HCT116 (cell line): ENCODE measurements at regions not wholly inside any gene's neighbourhood (a gene's known extent, or its start where the extent isn't known, plus 50 kb on each side); places are given as distances from the start of the nearest gene placed in this dataset.
A peak's percentile ranks its signal among the peaks of the same experiment; 100 is the strongest.

Experiments
- ATAC-seq: fragments of 200-7000 bp; cut with Tn5 transposase; 2 replicates; pipeline ENCODE4 v1.9.1; 2020; ENCODE audit warnings: mild to moderate bottlenecking, moderate library complexity
- BruUV-seq: library from RNA; stranded (reverse); fragments of 400-500 nt; replicated peaks from 2 replicates; lab custom pipeline; 2021; lab: Mats Ljungman, UMichigan
- CTCF ChIA-PET: fragments of 300-600 bp; sonication (Branson Sonifier 250); formaldehyde crosslinking; loops from one replicate; lab custom pipeline; 2021; ENCODE audit warnings: antibody characterized with exemption; lab: Charles Lee
- POLR2A ChIA-PET: fragments of 300-600, 350-600 bp; sonication (Branson Sonifier 250); formaldehyde crosslinking; loops from one replicate; lab custom pipeline; 2021; ENCODE audit warnings: antibody characterized with exemption; lab: Charles Lee
- RAD21 ChIA-PET, 2 experiments: fragments of 300-600 bp; sonication (Branson Sonifier 250); formaldehyde crosslinking; loops; one replicate each; lab custom pipeline; 2023; ENCODE audit warnings: low total read pairs in 2 of 2; ENCODE audit not compliant: uncharacterized antibody in 2 of 2, unreplicated experiment in 2 of 2, low non-redundant PET in 1 of 2; lab: Charles Lee
- DNase-seq: peaks from one replicate; pipeline ENCODE4 v3.0.0-alpha.2; 2010; ENCODE audit warnings: low read depth, low spot score
- H2AFZ ChIP-seq: fragments of 200-600 bp; shearing (Covaris generic), sonication (generic); 2 replicates; pipeline ENCODE4 v1.6.1; 2017; ENCODE audit warnings: low read depth, mixed run types, mixed read lengths, antibody characterized with exemption, low read length; ENCODE audit not compliant: poor library complexity, severe bottlenecking
- H3K27ac ChIP-seq: 2 replicates; pipeline ENCODE4 v1.5.1; 2012; ENCODE audit warnings: low read depth, low read length
- H3K27me3 ChIP-seq: fragments of 200-600 bp; sonication (generic); 2 replicates; pipeline ENCODE4 v1.6.1; 2016; ENCODE audit warnings: mixed run types, low read length, mixed read lengths; ENCODE audit not compliant: insufficient read depth
- H3K36me3 ChIP-seq, 2 experiments: fragments of 200-500 bp in 1 of 2; fragments of 200-600 bp in 1 of 2; sonication (Bioruptor generic) in 1 of 2; sonication (generic) in 1 of 2; 2 replicates each; pipeline versions ENCODE4 v1.5.1 to v1.6.1; 2014 to 2016; ENCODE audit warnings: low read length in 2 of 2, inconsistent platforms in 1 of 2, mixed read lengths in 1 of 2, mixed run types in 1 of 2; ENCODE audit not compliant: insufficient read depth in 2 of 2, control insufficient read depth in 1 of 2
- H3K4me1 ChIP-seq, 2 experiments: fragments of 200-600 bp in 1 of 2; sonication (generic) in 1 of 2; 2 replicates each; pipeline versions ENCODE4 v1.5.1 to v1.6.1; 2012 to 2017; ENCODE audit warnings: low read length in 2 of 2, inconsistent platforms in 1 of 2, mild to moderate bottlenecking in 1 of 2, mixed read lengths in 1 of 2, mixed run types in 1 of 2, moderate library complexity in 1 of 2; ENCODE audit not compliant: insufficient read depth in 2 of 2, control insufficient read depth in 1 of 2
- H3K4me2 ChIP-seq: fragments of 200-600 bp; sonication (generic); 2 replicates; pipeline ENCODE4 v1.6.1; 2017; ENCODE audit warnings: mixed run types, low read length, mixed read lengths
- H3K4me3 ChIP-seq, 2 experiments: fragments of 200-600 bp in 1 of 2; sonication (generic) in 1 of 2; replicated peaks in 1 of 2; 2 replicates each; pipeline ENCODE4 v1.5.1; 2011 to 2016; ENCODE audit warnings: low read length in 2 of 2, control low read depth in 1 of 2, low read depth in 1 of 2, mild to moderate bottlenecking in 1 of 2, mixed read lengths in 1 of 2, mixed run types in 1 of 2
- H3K79me2 ChIP-seq: fragments of 200-600 bp; sonication (generic); 2 replicates; pipeline ENCODE4 v1.6.1; 2017; ENCODE audit warnings: mild to moderate bottlenecking, mixed run types, low read length, moderate library complexity, mixed read lengths; ENCODE audit not compliant: insufficient read depth
- H3K9ac ChIP-seq: fragments of 200-600 bp; sonication (generic); 2 replicates; pipeline ENCODE4 v1.6.1; 2016; ENCODE audit warnings: low read length, mixed read lengths
- H3K9me2 ChIP-seq: fragments of 200-600 bp; sonication (generic), shearing (Covaris generic); 2 replicates; pipeline ENCODE4 v1.6.1; 2017; ENCODE audit warnings: mixed run types, mild to moderate bottlenecking, moderate library complexity; ENCODE audit not compliant: insufficient read depth
- H3K9me3 ChIP-seq, 2 experiments: fragments of 200-500 bp in 1 of 2; fragments of 200-600 bp in 1 of 2; sonication (Bioruptor generic) in 1 of 2; sonication (generic) in 1 of 2; 2 replicates each; pipeline ENCODE4 v1.6.1; 2014 to 2017; ENCODE audit warnings: low read length in 2 of 2, mixed read lengths in 2 of 2, inconsistent platforms in 1 of 2, low read depth in 1 of 2, mild to moderate bottlenecking in 1 of 2, mixed run types in 1 of 2, moderate library complexity in 1 of 2; ENCODE audit not compliant: control insufficient read depth in 1 of 2, insufficient read depth in 1 of 2
- H4K20me1 ChIP-seq: fragments of 200-600 bp; sonication (generic), shearing (Covaris generic); 2 replicates; pipeline ENCODE4 v1.6.1; 2017; ENCODE audit warnings: mixed run types, mild to moderate bottlenecking, moderate library complexity; ENCODE audit not compliant: insufficient read depth
- CEBPB ChIP-seq: IDR thresholded peaks from 2 replicates; pipeline ENCODE4 v1.6.1; 2012; ENCODE audit warnings: low read depth
- EGR1 ChIP-seq: IDR thresholded peaks from 2 replicates; pipeline ENCODE4 v1.6.1; 2012; ENCODE audit warnings: low read depth
- ELF1 ChIP-seq: IDR thresholded peaks from 2 replicates; pipeline ENCODE4 v1.6.1; 2012; ENCODE audit warnings: low read depth, borderline replicate concordance
- EZH2 ChIP-seq: fragments of 200-600 bp; sonication (generic); IDR thresholded peaks from 2 replicates; pipeline ENCODE4 v1.6.1; 2017; ENCODE audit warnings: antibody characterized with exemption, mixed run types
- EZH2phosphoT487 ChIP-seq: fragments of 200-600 bp; IDR thresholded peaks from 2 replicates; pipeline ENCODE4 v1.6.1; 2018; ENCODE audit warnings: antibody characterized with exemption, borderline replicate concordance
- POLR2A ChIP-seq: IDR thresholded peaks from 2 replicates; pipeline ENCODE4 v1.7.0; 2011; ENCODE audit warnings: borderline replicate concordance; ENCODE audit not compliant: insufficient read depth, insufficient read length; ENCODE audit errors: extremely low read depth
- SP1 ChIP-seq: IDR thresholded peaks from 2 replicates; pipeline ENCODE4 v1.6.1; 2012; ENCODE audit warnings: low read depth
- SRF ChIP-seq: IDR thresholded peaks from 2 replicates; pipeline ENCODE4 v1.6.1; 2012; ENCODE audit warnings: low read depth
- TCF7L2 ChIP-seq: IDR thresholded peaks from 2 replicates; pipeline ENCODE4 v1.7.0; 2011; ENCODE audit warnings: borderline replicate concordance, inconsistent platforms; ENCODE audit not compliant: insufficient read depth, insufficient read length; ENCODE audit errors: extremely low read depth
- intact Hi-C: fragments of 100-400 bp; cut with micrococcal nuclease; formaldehyde crosslinking; loops from 2 replicates; pipeline ENCODE4 v1.10.0; 2022
- TF ChIP-seq, protein P1 (sequence below): IDR thresholded peaks from 2 replicates; pipeline ENCODE4 v1.6.1; 2012
- TF ChIP-seq, protein P2 (sequence below): IDR thresholded peaks from 2 replicates; pipeline ENCODE4 v1.6.1; 2011; ENCODE audit warnings: mild to moderate bottlenecking, low read length, moderate library complexity; ENCODE audit not compliant: insufficient replicate concordance; ENCODE audit errors: extremely low read depth

DNA sequence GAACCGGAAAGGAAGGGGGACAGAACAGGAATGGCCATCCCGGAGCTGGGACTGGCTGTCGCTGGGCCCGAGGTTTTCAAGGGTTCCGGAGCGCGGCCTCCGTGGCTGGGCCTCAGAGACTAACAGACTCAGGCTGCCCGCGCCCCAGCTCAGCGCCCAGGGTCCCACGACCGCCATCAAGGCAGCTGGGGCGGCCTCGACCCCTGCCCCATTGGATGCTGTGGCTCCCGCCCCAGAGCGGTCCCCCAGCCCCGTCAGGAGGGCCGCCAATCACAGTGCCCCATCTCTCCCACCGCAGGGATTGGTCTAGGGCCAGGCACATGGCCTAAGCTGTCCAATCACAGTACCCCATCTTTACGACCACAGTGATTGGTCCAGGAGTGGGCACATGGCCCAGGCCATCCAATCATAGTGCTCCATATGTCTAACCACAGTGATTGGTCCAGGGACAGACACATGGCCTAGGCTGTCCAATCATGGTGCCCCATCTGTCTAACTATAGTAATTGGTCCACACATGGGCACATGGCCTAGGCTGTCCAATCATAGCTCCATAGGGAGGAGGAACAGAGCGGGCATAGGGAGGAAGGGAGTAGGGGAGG is 105.3 kb upstream of the NKX1-1 start:
- ChIA-PET CTCF (no interaction called here), RAD21 (no interaction called here), POLR2A (interaction anchor here (0.6 kb wide), 1 partner anchor 17 kb away, joined by 4 read pairs; no protein-coding TSS in a partner anchor)
- Histone ChIP-seq H3K4me3 (no peak overlapping the region), H3K27ac (no peak overlapping the region), H4K20me1 (no peaks in the 10 kb centered on the region), H3K79me2 (no peaks in the 10 kb centered on the region), H2AFZ (no peak overlapping the region), H3K4me1 (peaks cover 0 to 13% of the 10 kb centered on the region in 2 experiments; a peak in 2 of 4 replicates), H3K4me2 (no peak overlapping the region), H3K9me3 (no peaks in the 10 kb centered on the region), H3K36me3 (no peaks in the 10 kb centered on the region), H3K9me2 (no peaks in the 10 kb centered on the region), H3K9ac (no peak overlapping the region), H3K27me3 (no peaks in the 10 kb centered on the region)
- DNase-seq (peak; percentile 69), ATAC-seq (peak; percentile 67)
- BruUV-seq: no TSS peak
- intact Hi-C loops: loop anchor here (10.0 kb wide), 1 partner anchor 157 kb away; no protein-coding TSS in a partner anchor
- TF ChIP-seq POLR2A: no peak
- peak; percentile 70 for TF ChIP-seq SP1
- TF ChIP-seq, all 23 proteins: peak for 1

DNA sequence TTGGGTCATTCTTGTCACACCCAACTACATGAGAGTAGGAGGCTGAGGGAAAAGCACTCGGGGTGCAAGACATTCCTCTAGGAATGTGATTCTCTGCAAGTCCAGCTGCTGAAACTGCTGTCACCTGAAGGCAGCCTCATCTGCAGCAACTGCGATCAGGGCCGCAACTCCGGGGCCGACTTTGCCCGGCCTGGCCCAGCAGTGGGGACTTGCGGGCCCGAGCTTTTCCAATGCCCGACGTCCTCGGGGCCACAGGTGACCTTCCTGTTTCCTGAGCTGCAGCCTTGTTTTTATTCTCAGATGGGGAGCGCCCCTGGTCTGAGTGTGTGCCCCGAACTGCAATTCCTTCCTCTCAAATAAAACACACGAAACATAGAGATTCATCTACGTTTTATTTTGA is 104.7 kb upstream of the NKX1-1 start:
- Histone ChIP-seq H3K9ac (no peak overlapping the region), H3K4me2 (no peak overlapping the region), H3K4me1 (peaks cover 0 to 13% of the 10 kb centered on the region in 2 experiments; a peak in 2 of 4 replicates), H3K9me2 (no peaks in the 10 kb centered on the region), H4K20me1 (no peaks in the 10 kb centered on the region), H3K36me3 (no peaks in the 10 kb centered on the region), H2AFZ (no peak overlapping the region), H3K9me3 (no peaks in the 10 kb centered on the region), H3K79me2 (no peaks in the 10 kb centered on the region), H3K4me3 (no peak overlapping the region), H3K27me3 (no peaks in the 10 kb centered on the region), H3K27ac (no peak overlapping the region)
- ChIA-PET POLR2A (no interaction called here), CTCF (no interaction called here), RAD21 (no interaction called here)
- TF ChIP-seq EZH2 (no peak), CEBPB (no peak), EZH2phosphoT487 (no peak), SRF (no peak), EGR1 (no peak), SP1 (no peak), TCF7L2 (no peak), ELF1 (no peak)
- TF ChIP-seq, protein P1, sequence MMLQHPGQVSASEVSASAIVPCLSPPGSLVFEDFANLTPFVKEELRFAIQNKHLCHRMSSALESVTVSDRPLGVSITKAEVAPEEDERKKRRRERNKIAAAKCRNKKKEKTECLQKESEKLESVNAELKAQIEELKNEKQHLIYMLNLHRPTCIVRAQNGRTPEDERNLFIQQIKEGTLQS: no peak
- TF ChIP-seq, protein P2, sequence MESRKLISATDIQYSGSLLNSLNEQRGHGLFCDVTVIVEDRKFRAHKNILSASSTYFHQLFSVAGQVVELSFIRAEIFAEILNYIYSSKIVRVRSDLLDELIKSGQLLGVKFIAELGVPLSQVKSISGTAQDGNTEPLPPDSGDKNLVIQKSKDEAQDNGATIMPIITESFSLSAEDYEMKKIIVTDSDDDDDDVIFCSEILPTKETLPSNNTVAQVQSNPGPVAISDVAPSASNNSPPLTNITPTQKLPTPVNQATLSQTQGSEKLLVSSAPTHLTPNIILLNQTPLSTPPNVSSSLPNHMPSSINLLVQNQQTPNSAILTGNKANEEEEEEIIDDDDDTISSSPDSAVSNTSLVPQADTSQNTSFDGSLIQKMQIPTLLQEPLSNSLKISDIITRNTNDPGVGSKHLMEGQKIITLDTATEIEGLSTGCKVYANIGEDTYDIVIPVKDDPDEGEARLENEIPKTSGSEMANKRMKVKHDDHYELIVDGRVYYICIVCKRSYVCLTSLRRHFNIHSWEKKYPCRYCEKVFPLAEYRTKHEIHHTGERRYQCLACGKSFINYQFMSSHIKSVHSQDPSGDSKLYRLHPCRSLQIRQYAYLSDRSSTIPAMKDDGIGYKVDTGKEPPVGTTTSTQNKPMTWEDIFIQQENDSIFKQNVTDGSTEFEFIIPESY: no peak
- BruUV-seq: no TSS peak
- intact Hi-C loops: loop anchor here (10.0 kb wide), 1 partner anchor 156 kb away; no protein-coding TSS in a partner anchor
- no peak for ATAC-seq
- DNase-seq: no peak
